Colonic mucosa (tissue), 4 donors: ENCODE measurements at regions not wholly inside any gene's neighbourhood (a gene's known extent, or its start where the extent isn't known, plus 50 kb on each side); places are given as distances from the start of the nearest gene placed in this dataset.

ENCODE experiments used
- DNase-seq: peaks from one replicate; pipeline ENCODE4 v3.0.0-alpha.2; 2020
- H3K27ac ChIP-seq: fragments of 200-600 bp; one replicate; pipeline ENCODE4 v1.8.0; 2021
- H3K27me3 ChIP-seq: fragments of 200-600 bp; one replicate; pipeline ENCODE4 v1.8.0; 2021
- H3K36me3 ChIP-seq: fragments of 200-600 bp; one replicate; pipeline ENCODE4 v1.8.0; 2021
- H3K4me1 ChIP-seq: fragments of 200-600 bp; one replicate; pipeline ENCODE4 v1.8.0; 2021; ENCODE audit warnings: mild to moderate bottlenecking
- H3K4me3 ChIP-seq: fragments of 200-600 bp; one replicate; pipeline ENCODE4 v1.8.0; 2021
- H3K9ac ChIP-seq, 2 donors: one replicate each; pipeline ENCODE4 v1.7.0; 2013; ENCODE audit warnings: control low read depth in 2 of 2, low read depth in 2 of 2, low read length in 2 of 2
- H3K9me3 ChIP-seq: fragments of 200-600 bp; one replicate; pipeline ENCODE4 v1.8.0; 2021
- CTCF ChIP-seq: fragments of 200-600 bp; IDR thresholded peaks from one replicate; pipeline ENCODE4 v1.8.0; 2022; ENCODE audit warnings: antibody characterized with exemption, mild to moderate bottlenecking
- intact Hi-C: fragments of 100-400 bp; cut with DNase I; formaldehyde crosslinking; loops from one replicate; pipeline ENCODE4 v1.14.1; 2022
- donor health status: healthy.
- donor health status: DM: no; HTN: no; CAD: no.
- donor health status: DM: no; HTN: no; CAD: no.

- Histone ChIP-seq H3K9me3 (no peaks in the 10 kb centered on the region), H3K9ac (no peak overlapping the region), H3K4me1 (no peaks in the 10 kb centered on the region), H3K36me3 (no peaks in the 10 kb centered on the region), H3K27ac (no peak overlapping the region), H3K27me3 (no peaks in the 10 kb centered on the region), H3K4me3 (no peak overlapping the region)
- intact Hi-C loops, result no loop called here
- no peak for DNase-seq
- no peak for TF ChIP-seq CTCF
These were observed 217.3 kb downstream of the RAB38 start for GRCh38 chr11:87957961-87958360.

GRCh38 chr11:87954476-87954875, 220.8 kb downstream of the RAB38 start:
- Histone ChIP-seq H3K27ac (no peak overlapping the region), H3K27me3 (no peaks in the 10 kb centered on the region), H3K9me3 (no peaks in the 10 kb centered on the region), H3K9ac (no peak overlapping the region), H3K36me3 (no peaks in the 10 kb centered on the region), H3K4me3 (no peak overlapping the region), H3K4me1 (no peaks in the 10 kb centered on the region)
- TF ChIP-seq CTCF, result no peak
- intact Hi-C loops, result no loop called here
- no peak for DNase-seq

GRCh38 chr11:87942786-87943185, 232.5 kb downstream of the RAB38 start:
- Histone ChIP-seq H3K36me3 (no peaks in the 10 kb centered on the region), H3K27ac (no peak overlapping the region), H3K27me3 (no peaks in the 10 kb centered on the region), H3K9me3 (no peaks in the 10 kb centered on the region), H3K4me3 (no peak overlapping the region), H3K4me1 (no peaks in the 10 kb centered on the region), H3K9ac (no peak overlapping the region)
- TF ChIP-seq CTCF, result no peak
- no peak for DNase-seq
- intact Hi-C loops, result no loop called here

GRCh38 chr11:87934182-87934581, 241.1 kb downstream of the RAB38 start:
- Histone ChIP-seq H3K27ac (no peak overlapping the region), H3K4me1 (no peaks in the 10 kb centered on the region), H3K4me3 (no peak overlapping the region), H3K9ac (no peak overlapping the region), H3K36me3 (no peaks in the 10 kb centered on the region), H3K9me3 (no peaks in the 10 kb centered on the region), H3K27me3 (no peaks in the 10 kb centered on the region)
- TF ChIP-seq CTCF, result no peak
- intact Hi-C loops, result no loop called here
- no peak for DNase-seq

GRCh38 chr11:87926250-87926970, 248.8 kb downstream of the RAB38 start:
- H3K4me3 ChIP-seq, result no peak overlapping the region
- no peak for TF ChIP-seq CTCF
- no peaks in the 10 kb centered on the region for H3K4me1 ChIP-seq
- intact Hi-C loops, result no loop called here
- H3K9me3 ChIP-seq, result no peaks in the 10 kb centered on the region
- H3K27me3 ChIP-seq, result no peaks in the 10 kb centered on the region
- no peak for DNase-seq
- no peaks in the 10 kb centered on the region for H3K36me3 ChIP-seq
- no peak overlapping the region for H3K27ac ChIP-seq
- no peak overlapping the region for H3K9ac ChIP-seq
